Coronary artery (tissue), 2 donors: ENCODE measurements at regions not wholly inside any gene's neighbourhood (a gene's known extent, or its start where the extent isn't known, plus 50 kb on each side); places are given as distances from the start of the nearest gene placed in this dataset.

ENCODE experiments used
- DNase-seq: peaks from one replicate; pipeline ENCODE4 v3.0.0-alpha.2; 2017; ENCODE audit warnings: low spot score
- H3K27ac ChIP-seq, 2 donors: fragments of 200-600 bp; sonication (generic); one replicate each; pipeline ENCODE4 v1.5.1; 2016 to 2019
- H3K4me3 ChIP-seq: fragments of 200-600 bp; sonication (generic); 2 replicates; pipeline ENCODE4 v1.5.1; 2016; ENCODE audit warnings: mild to moderate bottlenecking, moderate library complexity
- CTCF ChIP-seq: fragments of 200-600 bp; sonication (generic); IDR thresholded peaks from one replicate; pipeline ENCODE4 v1.5.1; 2019; ENCODE audit warnings: antibody characterized with exemption

- TF ChIP-seq CTCF: no peak
- H3K4me3 ChIP-seq: no peak overlapping the region
- H3K27ac ChIP-seq: no peak overlapping the region
These were observed 76.3 kb upstream of the TRPC4 start for GRCh38 chr13:37945651-37946575.

GRCh38 chr13:37944869-37945442 lies 75.4 kb upstream of the TRPC4 start:
- no peak overlapping the region for H3K27ac ChIP-seq
- TF ChIP-seq CTCF: no peak
- H3K4me3 ChIP-seq: no peak overlapping the region
- no peak for DNase-seq

More at GRCh38 chr13:37945651-37946575, 76.3 kb upstream of the TRPC4 start:
- DNase-seq: no peak

- Histone ChIP-seq H3K27ac (no peak overlapping the region), H3K4me3 (no peak overlapping the region)
- no peak for DNase-seq
- TF ChIP-seq CTCF: no peak
These were observed 74.7 kb upstream of the TRPC4 start for GRCh38 chr13:37944081-37944868.

GRCh38 chr13:37942929-37943328 lies 73.4 kb upstream of the TRPC4 start:
- no peak overlapping the region for H3K4me3 ChIP-seq
- TF ChIP-seq CTCF: no peak
- H3K27ac ChIP-seq: no peak overlapping the region
- no peak for DNase-seq

GRCh38 chr13:37934339-37935191 lies 65.0 kb upstream of the TRPC4 start:
- Histone ChIP-seq H3K27ac (no peak overlapping the region), H3K4me3 (no peak overlapping the region)
- no peak for TF ChIP-seq CTCF
- DNase-seq: no peak

- H3K27ac ChIP-seq: no peak overlapping the region
- no peak for DNase-seq
- TF ChIP-seq CTCF: no peak
- H3K4me3 ChIP-seq: no peak overlapping the region
These were observed 59.7 kb upstream of the TRPC4 start for GRCh38 chr13:37929308-37929707.
